Sciatic nerve (tissue), 2 donors: ENCODE measurements at regions not wholly inside any gene's neighbourhood (a gene's known extent, or its start where the extent isn't known, plus 50 kb on each side); places are given as distances from the start of the nearest gene placed in this dataset.
A peak's percentile ranks its signal among the peaks of the same experiment; 100 is the strongest.

Source experiments
- ATAC-seq: fragments of 200-7000 bp; cut with Tn5 transposase; one replicate; pipeline ENCODE4 v1.9.1; 2020; ENCODE audit warnings: mild to moderate bottlenecking, moderate library complexity
- DNase-seq: peaks from one replicate; pipeline ENCODE4 v3.0.0-alpha.2; 2020; ENCODE audit warnings: low spot score
- intact Hi-C: fragments of 100-400 bp; cut with DNase I; formaldehyde crosslinking; loops from one replicate; pipeline ENCODE4 v1.14.2; 2022
- donor health status: DM: no; HTN: no; CAD: no.
- donor health status: DM: no; HTN: no; CAD: no.

DNA sequence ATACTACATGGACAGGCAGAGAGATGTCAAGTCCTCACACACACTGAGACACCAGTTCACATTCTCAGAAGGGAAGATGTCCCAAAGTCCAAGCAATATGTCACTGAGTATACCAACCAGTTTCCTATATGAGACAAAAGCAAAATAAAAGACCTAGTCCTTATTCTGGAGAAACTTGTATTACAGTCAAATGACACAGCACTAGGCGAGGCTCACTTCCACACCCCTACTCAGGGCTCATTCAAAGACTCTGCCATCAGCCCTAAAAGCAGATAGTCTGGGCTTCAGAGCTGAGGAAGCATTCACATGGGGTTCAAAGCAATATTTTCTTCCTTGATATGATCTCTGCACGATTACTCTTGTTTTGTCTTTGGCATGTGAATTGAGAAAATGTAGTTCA is 129.9 kb upstream of the UBL3 start:
- no peak for ATAC-seq
- intact Hi-C loops = no loop called here

DNA sequence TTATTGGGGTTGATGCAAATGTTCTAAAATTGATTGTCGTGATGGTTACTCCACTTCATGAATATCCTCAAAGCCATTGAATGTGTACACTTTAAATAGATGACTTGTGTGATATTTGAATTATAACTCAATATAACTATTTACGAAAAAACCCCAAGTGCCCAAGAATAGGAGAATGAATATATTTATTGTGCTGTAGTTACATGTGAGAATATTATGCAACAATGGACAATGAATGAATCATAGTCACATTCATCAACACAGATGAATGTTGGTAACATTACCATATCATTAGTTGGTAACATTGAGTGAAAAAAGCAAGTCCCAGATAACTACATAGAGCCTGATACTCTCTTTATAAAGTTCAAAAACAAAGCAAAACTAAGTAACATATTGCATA is 127.8 kb upstream of the UBL3 start:
- DNase-seq = no peak
- no peak for ATAC-seq
- intact Hi-C loops = no loop called here

More for the DNA sequence above, 129.9 kb upstream of the UBL3 start:
- DNase-seq = no peak

DNA sequence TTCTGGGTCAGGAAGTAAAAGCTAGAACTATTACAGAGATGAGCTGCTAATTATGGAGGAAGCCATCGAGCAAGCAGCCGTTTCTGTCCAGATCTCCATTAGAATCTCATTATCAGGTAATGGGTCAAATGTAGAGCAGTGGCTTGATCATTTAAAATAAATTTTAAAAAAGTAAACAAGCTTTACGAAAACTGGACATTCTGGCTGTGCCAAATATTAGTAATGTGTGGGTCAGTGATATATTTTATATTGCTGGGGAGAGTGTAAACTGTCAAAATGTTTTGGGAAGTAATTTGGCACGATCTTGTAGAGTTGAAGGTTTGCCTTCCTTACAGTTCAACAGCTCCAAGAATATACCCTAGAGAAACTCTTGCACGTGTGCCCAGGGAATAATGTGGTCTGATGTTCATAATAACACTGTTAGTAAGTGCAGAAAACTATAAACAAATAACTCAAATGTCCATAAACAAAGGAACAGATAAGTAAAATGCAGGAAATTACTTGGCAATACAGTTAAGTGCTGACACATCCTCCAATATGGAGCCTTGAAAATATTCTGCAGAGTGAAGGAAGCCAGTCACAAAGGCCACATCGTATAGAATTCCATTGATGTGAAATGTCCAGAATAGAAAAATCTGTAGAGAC is 127.2 kb upstream of the UBL3 start:
- DNase-seq (no peak), ATAC-seq (no peak)
- intact Hi-C loops = no loop called here

DNA sequence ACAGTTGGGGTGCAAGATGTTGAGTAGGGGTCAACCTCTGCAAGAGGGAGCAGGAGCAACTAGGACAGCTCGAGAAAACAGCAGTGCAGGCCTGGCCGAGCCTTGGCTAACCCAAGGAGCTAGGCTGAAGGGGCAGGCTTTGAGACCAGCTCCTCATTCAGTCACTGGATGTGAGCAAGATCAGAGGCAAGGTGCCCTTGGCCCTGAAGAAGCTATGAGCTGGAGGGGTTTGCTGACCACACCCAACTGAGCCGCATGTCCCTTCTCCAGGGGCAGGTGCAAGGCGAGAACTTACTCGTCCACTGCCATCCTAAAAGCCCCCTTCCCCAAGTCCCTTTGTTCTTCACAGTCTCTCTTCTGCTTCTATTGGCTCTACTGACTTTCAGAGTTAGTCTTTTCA is 126.1 kb upstream of the UBL3 start:
- ATAC-seq (no peak), DNase-seq (no peak)
- intact Hi-C loops = no loop called here

DNA sequence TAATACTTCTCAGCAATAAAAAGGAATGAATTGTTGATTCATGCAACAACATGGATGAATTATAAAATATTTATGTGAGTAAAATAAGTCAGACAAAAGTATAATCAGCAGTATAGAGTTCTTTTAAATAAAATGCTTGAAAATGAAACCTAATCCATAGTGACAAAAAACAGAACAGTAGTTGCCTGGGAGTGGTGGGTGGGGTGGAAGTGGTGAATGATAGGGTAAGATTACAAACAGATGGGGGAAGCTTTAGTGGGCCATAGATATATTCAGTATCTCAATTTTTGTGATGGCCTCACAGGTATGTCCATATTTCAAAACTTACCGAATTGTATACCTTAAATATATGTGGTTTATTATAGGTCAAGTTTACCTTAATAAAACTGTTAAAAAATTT is 124.9 kb upstream of the UBL3 start:
- ATAC-seq (no peak), DNase-seq (no peak)
- intact Hi-C loops = no loop called here

DNA sequence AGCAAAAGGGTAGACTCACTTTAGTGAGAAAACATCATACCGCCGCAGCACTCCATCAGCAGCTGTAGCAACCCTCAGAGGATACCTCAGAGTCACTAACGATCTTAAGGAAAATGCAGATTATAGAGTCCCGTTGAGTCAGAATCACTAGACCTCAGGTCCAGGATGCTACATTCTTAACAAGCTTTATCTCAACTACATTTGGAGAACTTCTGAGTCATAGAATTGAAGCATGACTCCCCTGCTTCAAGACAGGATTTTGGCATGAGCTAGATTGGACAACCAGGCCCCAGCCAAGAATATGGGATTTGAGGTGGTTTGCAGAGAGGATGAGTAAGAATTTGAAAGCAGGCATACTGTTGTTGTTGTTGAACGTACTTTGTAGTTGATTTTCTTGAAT is 118.9 kb upstream of the UBL3 start:
- intact Hi-C loops = loop anchor here (5.0 kb wide), 1 partner anchor 1163 kb away; no protein-coding TSS in a partner anchor
- DNase-seq (no peak), ATAC-seq (no peak)

DNA sequence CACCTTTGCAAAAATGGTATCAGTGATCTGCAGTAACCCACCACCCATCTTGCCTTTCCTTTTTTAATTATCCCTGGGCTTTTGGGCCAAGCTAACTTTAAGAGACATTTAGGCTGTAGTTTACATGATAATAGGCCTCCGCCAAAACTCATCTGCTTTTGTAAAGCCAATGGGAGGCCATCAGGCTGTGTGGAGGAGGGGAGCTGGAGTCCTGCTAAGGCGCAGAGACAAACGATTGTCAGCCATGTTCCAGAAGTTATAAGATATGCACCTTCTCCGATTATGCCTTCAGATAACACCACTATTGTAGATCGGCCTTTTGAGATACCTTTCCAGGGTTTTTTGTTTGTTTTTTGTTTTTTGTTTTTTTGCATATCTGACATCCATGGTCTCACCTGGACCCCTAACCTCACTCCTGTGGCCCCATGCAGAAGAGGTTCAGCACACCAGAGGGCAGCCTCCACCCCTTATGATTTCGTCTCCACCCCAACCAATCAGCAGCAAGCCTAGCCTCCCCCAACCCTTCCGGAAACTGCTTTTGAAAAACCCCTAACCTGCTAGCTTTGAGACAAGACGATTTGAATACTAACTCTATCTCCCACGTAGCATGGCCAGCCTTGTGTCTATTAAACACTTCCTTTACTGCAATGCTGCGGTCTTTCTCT is 113.9 kb upstream of the UBL3 start:
- DNase-seq = no peak
- intact Hi-C loops = no loop called here
- no peak for ATAC-seq

DNA sequence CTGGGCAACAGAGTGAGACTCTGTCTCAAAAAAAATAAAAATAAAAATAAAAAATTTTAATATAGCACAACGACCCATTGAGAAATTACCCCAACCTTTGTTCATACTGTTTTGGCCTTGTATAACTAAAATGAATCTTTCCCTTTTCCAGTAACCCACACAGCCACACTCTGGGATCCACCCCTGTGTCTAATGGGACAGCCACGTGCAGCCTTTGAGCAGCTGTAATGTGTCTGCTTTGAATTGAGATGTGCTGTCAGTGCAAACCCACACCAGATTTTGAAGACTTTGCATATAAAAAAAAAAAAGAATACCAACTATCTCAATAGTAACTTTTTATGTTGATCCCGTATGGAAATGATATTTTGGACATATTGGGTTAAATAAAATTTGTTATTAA is 112.7 kb upstream of the UBL3 start:
- intact Hi-C loops = no loop called here
- ATAC-seq (no peak), DNase-seq (no peak)

DNA sequence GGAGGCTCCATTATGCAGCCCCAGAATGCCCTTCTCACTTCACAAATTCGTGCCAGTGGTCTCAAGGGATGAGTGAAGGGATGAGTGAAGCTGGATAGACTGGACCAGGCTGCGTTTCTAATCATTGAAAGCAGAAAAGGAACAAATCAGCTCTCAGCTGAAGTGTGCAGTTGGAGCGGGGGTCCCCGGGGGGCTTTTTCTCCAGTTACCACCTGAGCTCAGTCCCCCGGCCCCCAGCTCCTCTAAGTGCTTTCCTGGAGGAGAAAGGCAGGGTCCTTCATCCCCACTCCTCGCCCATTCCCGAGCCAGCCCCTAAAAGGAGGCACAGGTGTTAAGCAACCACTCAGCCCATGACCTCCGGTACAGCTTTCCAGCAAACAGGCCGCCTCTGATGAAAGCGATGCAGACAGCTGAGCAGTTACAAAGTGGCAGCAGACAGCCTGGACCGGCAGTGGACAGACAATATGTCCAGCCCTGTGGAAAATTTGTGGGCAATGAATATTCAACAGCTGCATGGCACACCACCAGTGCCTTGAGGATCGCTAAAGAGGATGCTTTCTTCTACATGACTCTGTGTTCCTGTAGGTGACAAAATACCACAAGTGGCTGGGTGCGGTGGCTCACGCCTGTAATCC is 110.7 kb upstream of the UBL3 start:
- intact Hi-C loops = no loop called here
- no peak for ATAC-seq
- no peak for DNase-seq

DNA sequence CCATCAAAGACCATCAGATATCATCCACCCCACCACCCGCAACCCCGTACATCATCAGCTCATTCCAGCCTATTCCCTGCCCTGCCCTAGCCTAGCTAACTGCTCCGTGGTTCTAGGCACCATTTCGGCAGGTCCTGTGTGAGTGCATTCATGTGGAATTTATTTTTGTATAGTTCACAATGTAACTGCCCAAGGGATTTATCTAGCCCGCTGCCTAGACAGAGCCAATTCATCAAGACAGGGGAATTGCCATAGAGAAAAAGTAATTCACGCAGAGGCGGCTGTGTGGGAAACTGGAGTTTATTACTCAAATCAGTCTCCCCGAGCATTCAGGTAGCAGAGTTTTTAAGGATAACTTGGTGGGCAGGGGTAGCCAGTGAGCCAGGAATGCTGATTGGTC is 109.2 kb upstream of the UBL3 start:
- intact Hi-C loops = no loop called here
- no peak for ATAC-seq
- DNase-seq = no peak

DNA sequence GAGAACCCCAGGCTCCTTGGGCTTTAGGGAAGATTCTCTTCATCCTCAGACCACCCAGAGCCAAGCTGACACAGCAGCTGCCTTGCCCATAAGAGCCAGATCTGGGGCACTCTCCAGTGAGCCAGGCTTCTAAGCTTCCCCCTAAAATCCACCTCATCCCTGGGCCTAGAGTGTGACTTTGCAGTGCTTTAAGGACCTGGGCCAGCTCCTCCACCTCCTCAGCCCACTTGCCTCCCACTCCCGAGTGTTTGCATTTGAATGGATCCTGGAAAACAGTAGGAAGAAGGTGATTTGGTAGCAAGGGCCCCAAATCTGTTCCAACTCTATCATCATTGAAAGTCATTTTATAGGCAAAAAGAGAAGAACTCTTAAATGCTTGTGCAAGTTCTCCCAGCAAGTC is 108.7 kb upstream of the UBL3 start:
- ATAC-seq (no peak), DNase-seq (no peak)
- intact Hi-C loops = no loop called here

DNA sequence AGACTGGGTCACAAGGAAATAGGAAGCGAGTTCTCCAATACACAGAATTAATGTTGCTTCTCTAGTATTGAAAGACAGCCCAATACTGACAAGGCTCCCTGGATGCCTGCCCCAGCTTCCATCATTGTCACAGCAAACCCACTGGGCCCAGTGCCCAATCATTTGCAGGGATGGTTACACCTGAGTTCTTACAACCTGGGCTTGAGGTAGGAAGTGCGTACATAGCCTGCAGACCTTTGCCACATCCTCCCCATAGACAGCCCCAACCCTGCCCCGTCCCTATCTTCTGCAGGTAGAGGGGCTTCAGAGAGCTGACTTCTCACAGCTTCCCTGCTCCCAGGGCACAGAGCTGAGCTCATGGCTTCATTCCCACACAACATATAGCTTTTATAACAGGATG is 108.1 kb upstream of the UBL3 start:
- ATAC-seq (no peak), DNase-seq (no peak)
- intact Hi-C loops = no loop called here

DNA sequence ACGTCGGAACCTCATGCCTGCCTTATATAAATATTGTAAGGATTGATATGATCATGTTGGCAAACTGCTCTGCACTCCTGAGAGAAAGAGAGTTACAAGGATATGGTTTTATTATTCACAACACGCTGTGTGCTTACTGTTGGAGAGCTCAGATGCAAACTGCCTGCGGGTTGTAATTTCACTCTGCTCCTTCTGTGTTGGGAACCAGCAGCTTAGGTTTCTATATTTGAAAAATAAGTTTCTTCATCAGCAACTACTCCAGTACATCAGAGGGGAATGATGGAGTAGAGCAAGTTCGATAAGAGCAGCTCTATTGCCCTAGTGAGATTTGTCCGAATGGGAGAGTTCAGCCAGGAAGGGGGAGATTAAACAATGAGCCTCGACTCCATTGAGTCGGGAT is 106.9 kb upstream of the UBL3 start:
- DNase-seq (no peak), ATAC-seq (no peak)
- intact Hi-C loops = no loop called here

DNA sequence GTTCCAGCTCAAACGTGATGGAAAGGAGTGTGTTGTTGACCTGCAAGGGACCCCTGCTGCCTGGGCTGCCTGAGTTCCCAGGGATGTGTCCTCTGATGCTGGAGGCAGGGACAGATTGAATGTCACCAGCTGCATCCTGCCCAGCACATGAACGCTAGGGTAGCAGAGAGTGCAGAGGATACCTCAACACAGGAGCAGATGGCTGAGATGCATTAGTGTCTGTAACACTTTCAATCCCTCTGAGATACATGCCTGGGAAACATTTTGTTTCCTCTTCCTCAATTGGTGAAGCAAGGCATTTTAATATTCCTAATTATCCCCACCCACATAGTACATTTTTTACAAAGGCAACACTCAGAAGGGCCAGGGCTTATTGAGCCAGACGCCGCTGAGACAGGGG is 106.4 kb upstream of the UBL3 start:
- DNase-seq (no peak), ATAC-seq (no peak)
- intact Hi-C loops = no loop called here

DNA sequence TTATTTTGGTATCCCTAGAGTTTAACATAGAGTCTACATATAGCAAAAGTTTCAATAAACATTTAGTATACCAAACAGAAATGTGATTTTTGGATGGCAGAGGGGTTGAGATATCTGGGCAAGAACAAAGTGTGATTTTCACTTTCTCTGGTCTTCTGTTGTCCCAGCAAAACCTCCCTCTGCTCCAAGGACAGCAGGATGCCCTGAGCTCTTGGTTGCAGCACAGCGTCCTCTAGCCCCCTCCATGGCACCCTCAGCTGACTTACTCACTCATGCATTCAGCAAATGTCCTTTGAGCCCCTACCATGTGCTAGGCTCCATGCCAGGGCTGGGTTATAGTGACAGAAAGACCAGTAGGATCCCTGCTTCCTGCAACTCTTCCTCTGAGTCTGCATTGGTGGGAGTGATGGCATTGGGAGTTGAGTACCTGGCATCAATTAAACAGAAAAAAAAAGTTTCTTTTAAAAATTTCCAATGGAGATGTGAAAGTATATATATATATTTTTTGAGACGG is 104.8 kb upstream of the UBL3 start:
- DNase-seq (no peak), ATAC-seq (no peak)
- intact Hi-C loops = no loop called here

DNA sequence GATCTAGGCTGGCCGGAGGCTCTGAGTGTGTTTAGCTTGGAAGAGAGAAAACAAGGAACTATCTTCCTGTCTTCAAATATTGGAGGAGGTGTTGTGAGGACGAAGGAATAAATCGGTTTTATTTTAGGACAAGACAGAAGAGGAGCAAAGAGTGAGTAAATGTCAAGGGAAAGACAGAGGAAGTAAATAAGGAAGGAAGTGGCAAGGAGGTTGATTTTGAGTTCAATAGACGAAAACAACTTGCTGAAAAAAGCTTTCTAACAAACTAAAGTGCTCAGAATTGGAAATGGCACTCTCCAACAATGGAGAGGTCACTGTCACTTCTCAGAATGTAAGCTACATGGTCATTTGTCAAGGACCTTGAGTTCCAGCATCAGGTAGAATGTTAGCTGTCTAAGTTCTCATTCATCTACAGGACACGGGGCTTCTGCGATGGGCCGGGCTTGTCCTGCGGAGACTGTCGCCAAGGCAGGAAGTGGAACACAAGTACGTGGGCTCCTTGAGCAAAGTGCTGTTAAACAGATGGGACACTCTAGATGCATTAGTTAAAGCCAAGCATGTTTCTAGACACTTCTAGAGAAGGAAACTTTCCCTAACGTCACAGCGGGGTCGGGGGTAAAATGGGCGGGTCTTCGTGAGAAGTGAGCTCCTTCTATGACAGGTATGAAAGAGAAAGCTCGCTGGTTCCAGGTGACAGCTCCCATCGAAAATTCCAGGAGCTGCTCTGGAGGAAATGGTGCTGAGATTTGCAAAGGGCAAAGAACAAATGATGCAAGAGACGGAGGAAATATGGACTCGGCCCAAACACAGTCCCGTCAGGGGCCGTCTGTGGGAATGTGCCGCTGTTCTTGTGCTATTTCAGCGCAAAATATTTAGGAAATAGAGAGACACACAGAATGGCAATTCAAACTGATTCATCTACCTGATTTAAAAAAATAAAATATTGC is 103.9 kb upstream of the UBL3 start:
- intact Hi-C loops = no loop called here
- DNase-seq = no peak
- no peak for ATAC-seq

DNA sequence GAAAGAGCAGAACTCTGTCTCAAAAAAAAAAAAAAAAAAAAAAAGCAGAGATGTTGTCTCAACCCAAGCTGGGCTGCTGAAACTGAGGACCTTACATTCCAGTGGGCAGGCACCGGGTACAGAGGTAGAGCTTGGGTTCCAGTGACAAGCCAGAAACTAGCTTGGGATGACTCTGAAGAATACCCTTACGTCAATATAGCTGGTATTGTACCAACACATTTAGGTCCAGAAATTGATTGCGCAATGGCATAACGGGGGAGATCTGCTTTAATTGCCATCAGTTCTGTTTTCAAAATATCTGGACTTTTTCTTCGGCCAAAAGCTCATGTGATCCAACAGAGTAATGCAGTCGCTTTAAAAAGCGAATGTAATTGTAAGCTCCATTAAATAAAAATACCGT is 103.1 kb upstream of the UBL3 start:
- ATAC-seq = peak; percentile 22
- DNase-seq = no peak
- intact Hi-C loops = no loop called here

DNA sequence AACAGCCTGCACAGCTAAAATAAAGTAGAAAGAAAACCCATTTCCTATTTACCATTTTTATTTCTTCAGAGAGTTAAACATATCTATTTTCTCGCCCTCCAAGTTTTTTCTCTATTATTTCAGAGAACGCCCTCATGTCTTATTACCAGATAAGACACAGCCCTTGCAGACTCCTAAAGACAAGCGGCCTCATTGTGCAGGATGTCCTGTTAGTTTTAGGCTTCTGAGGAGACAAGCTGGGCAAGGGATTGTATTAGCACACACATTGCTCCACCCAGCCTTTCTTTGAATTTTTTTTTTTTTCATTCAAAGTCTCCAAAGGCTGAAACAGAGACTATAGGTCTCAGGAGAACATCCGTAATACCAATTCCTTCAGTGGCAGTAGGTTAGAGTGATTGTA is 101.8 kb upstream of the UBL3 start:
- intact Hi-C loops = no loop called here

DNA sequence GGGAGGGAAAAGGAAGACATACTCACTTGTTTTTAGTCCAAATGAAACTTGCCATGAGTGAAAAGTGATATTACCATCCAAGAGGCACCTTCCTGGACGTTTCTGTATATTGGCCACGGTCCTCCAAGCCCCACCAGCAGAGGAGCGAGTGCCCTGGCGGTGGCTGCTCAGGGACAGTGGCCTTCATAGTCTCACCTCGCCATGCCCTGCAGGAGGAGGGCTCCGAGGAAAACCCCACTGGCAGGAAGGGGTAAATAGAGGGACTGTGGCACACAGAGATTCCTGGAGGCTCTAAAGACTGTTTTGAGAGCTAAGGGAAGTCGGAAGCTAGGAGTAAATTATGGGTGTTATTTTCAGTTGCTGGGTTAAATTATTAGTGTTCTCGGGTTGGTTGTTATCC is 98.4 kb upstream of the UBL3 start:
- no peak for DNase-seq
- intact Hi-C loops = no loop called here
- ATAC-seq = no peak

More for the DNA sequence above, 101.8 kb upstream of the UBL3 start:
- DNase-seq = no peak
- no peak for ATAC-seq
